ENCODE measurements at regions not wholly inside any gene's neighbourhood (a gene's known extent, or its start where the extent isn't known, plus 50 kb on each side); places are given as distances from the start of the nearest gene placed in this dataset.

DNA sequence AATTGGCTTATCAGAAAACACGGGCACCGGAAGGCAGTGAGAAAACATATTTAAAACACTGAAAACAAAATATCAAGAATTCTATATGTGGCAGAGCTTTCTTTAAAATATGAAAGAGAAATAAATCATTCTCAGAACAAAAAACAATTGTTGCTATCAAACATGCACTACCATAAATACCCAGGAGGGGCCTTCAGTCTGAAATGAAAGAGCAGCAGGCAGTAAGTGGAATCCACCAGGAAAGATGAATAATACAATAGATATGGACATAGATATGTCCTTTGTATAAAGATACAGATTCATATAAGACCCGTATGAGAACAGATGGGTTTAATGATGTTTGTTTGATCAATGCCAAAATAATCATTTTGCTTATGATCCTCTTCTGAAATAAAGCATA is 142.0 kb downstream of the TMEM18 start:
- TF ChIP-seq FOXP2 (optimal IDR thresholded peaks at IDR 0.05; ENCODE audit: borderline replicate concordance, extremely low read depth, extremely low read length, insufficient read depth), result no peak
- TF ChIP-seq, protein P1, sequence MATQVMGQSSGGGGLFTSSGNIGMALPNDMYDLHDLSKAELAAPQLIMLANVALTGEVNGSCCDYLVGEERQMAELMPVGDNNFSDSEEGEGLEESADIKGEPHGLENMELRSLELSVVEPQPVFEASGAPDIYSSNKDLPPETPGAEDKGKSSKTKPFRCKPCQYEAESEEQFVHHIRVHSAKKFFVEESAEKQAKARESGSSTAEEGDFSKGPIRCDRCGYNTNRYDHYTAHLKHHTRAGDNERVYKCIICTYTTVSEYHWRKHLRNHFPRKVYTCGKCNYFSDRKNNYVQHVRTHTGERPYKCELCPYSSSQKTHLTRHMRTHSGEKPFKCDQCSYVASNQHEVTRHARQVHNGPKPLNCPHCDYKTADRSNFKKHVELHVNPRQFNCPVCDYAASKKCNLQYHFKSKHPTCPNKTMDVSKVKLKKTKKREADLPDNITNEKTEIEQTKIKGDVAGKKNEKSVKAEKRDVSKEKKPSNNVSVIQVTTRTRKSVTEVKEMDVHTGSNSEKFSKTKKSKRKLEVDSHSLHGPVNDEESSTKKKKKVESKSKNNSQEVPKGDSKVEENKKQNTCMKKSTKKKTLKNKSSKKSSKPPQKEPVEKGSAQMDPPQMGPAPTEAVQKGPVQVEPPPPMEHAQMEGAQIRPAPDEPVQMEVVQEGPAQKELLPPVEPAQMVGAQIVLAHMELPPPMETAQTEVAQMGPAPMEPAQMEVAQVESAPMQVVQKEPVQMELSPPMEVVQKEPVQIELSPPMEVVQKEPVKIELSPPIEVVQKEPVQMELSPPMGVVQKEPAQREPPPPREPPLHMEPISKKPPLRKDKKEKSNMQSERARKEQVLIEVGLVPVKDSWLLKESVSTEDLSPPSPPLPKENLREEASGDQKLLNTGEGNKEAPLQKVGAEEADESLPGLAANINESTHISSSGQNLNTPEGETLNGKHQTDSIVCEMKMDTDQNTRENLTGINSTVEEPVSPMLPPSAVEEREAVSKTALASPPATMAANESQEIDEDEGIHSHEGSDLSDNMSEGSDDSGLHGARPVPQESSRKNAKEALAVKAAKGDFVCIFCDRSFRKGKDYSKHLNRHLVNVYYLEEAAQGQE (IDR thresholded peaks at IDR 0.05; ENCODE audit: insufficient read depth in 1 of 2, low read depth in 2 of 2, low read length in 2 of 2), result no peak
- no peak for TF ChIP-seq SIN3A (IDR thresholded peaks at IDR 0.05; ENCODE audit: borderline replicate concordance, insufficient read depth, low read length)
- no peak for TF ChIP-seq TAF1 (IDR thresholded peaks at IDR 0.05; ENCODE audit: borderline replicate concordance, insufficient read depth, low read length)
- no peak for TF ChIP-seq POLR2AphosphoS5 (IDR thresholded peaks at IDR 0.05; ENCODE audit: low read depth, low read length)

DNA sequence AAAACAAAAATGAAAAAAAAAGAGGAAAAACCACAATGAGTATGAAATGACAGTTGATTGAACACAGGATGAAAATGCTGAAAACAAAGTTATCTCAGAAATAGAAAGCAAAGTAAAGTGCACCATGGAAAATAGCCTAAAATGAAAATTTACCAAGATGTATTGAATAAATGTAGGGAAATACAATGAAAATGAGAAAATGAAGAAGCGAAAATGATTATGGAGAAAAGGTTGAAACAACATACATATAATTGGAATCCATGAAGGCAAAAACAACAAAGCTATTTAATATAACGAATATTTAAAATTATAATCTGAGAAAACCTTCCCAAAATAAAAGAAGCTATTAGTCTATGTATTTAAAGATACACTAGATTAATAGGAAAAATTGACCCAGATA is 147.4 kb downstream of the TMEM18 start:
- TF ChIP-seq SIN3A (IDR thresholded peaks at IDR 0.05; ENCODE audit: borderline replicate concordance, insufficient read depth, low read length), result no peak
- TF ChIP-seq FOXP2 (optimal IDR thresholded peaks at IDR 0.05; ENCODE audit: borderline replicate concordance, extremely low read depth, extremely low read length, insufficient read depth), result no peak
- no peak for TF ChIP-seq POLR2AphosphoS5 (IDR thresholded peaks at IDR 0.05; ENCODE audit: low read depth, low read length)
- TF ChIP-seq, protein P1 (IDR thresholded peaks at IDR 0.05; ENCODE audit: insufficient read depth in 1 of 2, low read depth in 2 of 2, low read length in 2 of 2), result no peak
- no peak for TF ChIP-seq TAF1 (IDR thresholded peaks at IDR 0.05; ENCODE audit: borderline replicate concordance, insufficient read depth, low read length)

DNA sequence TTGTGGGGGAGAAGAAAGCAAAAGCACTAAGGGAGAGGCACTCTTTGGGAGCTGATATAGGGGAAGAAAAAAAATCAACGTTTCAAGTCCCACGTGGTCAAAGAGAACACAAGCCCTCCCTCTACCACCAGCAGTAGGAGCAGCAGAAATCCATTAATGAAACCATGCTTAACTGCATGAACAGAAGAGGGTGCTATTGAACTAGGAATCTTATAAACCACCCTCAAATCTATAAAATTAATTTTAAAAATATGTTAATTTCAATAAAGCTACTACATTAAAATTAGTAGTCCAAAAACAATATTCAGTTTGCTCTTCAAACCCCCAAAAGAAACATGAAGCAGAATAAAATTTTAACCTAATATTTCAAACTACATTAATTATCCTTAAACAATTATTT is 147.8 kb downstream of the TMEM18 start:
- no peak for TF ChIP-seq POLR2AphosphoS5 (IDR thresholded peaks at IDR 0.05; ENCODE audit: low read depth, low read length)
- TF ChIP-seq, protein P1 (IDR thresholded peaks at IDR 0.05; ENCODE audit: insufficient read depth in 1 of 2, low read depth in 2 of 2, low read length in 2 of 2), result no peak
- TF ChIP-seq SIN3A (IDR thresholded peaks at IDR 0.05; ENCODE audit: borderline replicate concordance, insufficient read depth, low read length), result no peak
- TF ChIP-seq TAF1 (IDR thresholded peaks at IDR 0.05; ENCODE audit: borderline replicate concordance, insufficient read depth, low read length), result no peak
- TF ChIP-seq FOXP2 (optimal IDR thresholded peaks at IDR 0.05; ENCODE audit: borderline replicate concordance, extremely low read depth, extremely low read length, insufficient read depth), result no peak

DNA sequence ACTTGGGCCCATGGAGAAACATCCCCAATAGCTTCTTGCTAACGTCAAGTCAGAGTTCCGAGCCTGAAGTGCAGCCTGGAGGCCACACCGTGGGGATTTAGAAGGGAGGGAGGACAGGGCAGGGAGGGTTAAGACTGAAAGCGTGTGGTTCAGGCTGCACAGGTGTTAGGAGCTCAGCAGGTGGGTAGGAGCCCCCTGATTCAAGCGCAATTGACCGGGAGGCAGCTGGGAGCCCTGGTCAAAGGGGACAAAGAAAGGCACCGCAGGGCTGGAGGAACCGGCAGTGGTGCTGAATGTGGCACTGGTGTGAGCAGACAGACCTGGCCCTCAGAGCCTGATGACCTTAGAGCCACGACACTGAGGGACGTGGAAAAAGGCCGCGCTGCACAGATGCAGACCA is 149.6 kb downstream of the TMEM18 start:
- TF ChIP-seq, protein P1 (IDR thresholded peaks at IDR 0.05; ENCODE audit: insufficient read depth in 1 of 2, low read depth in 2 of 2, low read length in 2 of 2), result no peak
- TF ChIP-seq TAF1 (IDR thresholded peaks at IDR 0.05; ENCODE audit: borderline replicate concordance, insufficient read depth, low read length), result no peak
- TF ChIP-seq POLR2AphosphoS5 (IDR thresholded peaks at IDR 0.05; ENCODE audit: low read depth, low read length), result no peak
- TF ChIP-seq SIN3A (IDR thresholded peaks at IDR 0.05; ENCODE audit: borderline replicate concordance, insufficient read depth, low read length), result no peak
- TF ChIP-seq FOXP2 (optimal IDR thresholded peaks at IDR 0.05; ENCODE audit: borderline replicate concordance, extremely low read depth, extremely low read length, insufficient read depth), result no peak

DNA sequence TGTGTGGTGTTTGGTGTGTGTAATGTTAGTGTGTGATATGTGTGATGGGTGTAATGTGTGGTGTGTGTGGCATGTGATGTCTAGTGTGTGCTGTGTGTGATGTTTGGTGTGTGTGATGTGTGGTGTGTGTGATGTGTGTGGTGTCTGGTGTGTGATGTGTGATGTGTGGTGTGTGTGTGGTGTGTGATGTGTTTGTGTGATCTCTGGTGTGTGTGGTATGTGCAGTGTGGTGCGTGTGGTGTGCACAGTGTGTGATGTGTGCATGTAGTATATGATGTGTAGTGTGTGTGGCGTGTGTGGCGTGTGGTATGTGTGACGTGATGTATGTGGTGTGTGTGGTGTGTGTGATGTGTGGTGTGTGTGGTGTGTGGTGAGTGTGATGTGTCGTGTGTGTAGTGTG is 150.3 kb downstream of the TMEM18 start:
- TF ChIP-seq POLR2AphosphoS5 (IDR thresholded peaks at IDR 0.05; ENCODE audit: low read depth, low read length) (no peak), SIN3A (IDR thresholded peaks at IDR 0.05; ENCODE audit: borderline replicate concordance, insufficient read depth, low read length) (no peak), TAF1 (IDR thresholded peaks at IDR 0.05; ENCODE audit: borderline replicate concordance, insufficient read depth, low read length) (no peak)
- TF ChIP-seq, protein P1 (IDR thresholded peaks at IDR 0.05; ENCODE audit: insufficient read depth in 1 of 2, low read depth in 2 of 2, low read length in 2 of 2), result no peak

Data from PFSK-1 (cell line).